ENCODE measurements at regions not wholly inside any gene's neighbourhood (a gene's known extent, or its start where the extent isn't known, plus 50 kb on each side); places are given as distances from the start of the nearest gene placed in this dataset.

- no peak for DNase-seq
Observed at GRCh38 chr3:40997711-40998519, 201.4 kb upstream of the CTNNB1 start.

DNA sequence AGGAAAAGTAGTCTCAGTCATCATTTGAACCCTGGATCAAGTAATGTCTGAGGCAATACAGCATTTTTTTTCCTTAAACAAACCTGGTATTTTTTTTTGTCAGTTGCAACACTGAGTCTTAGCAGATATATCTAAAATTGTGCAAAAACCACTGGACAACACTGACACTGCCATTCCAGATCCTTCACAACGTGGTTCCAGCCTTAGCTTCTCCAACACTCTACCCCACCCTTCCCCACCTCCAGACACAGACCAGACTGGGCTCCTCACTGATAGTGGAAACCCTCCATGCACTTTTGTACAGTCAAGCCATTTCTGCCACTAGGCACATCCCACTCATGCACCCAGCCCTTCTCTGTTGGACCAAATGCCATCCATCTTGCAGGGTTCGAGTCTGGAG is 199.6 kb upstream of the CTNNB1 start:
- no peak for DNase-seq

GRCh38 chr3:41000471-41000870 is 198.8 kb upstream of the CTNNB1 start:
- no peak for DNase-seq

GRCh38 chr3:41001556-41001955 is 197.7 kb upstream of the CTNNB1 start:
- no peak for DNase-seq

DNA sequence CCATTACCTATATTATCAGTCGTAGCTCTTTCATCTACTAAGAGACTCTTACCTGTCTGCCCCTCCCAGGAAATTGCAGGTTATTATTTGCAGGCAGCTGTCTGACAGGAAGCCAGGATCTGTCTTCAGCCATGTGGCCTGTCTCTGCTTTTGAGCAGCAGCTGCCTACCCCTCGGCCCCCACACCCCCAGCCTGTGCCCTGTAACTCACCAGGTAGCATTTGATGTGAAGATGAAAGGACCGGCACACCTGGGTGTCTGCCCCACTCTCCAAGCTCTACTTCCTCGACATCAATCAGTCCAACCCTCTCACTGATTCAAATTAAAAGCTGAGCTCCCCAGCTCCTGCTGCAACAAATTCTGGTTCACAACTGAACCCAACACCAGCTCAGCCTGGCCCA is 197.2 kb upstream of the CTNNB1 start:
- DNase-seq, result no peak

- DNase-seq, result no peak
Observed at GRCh38 chr3:41007399-41007798, 191.9 kb upstream of the CTNNB1 start.

- DNase-seq, result no peak
Observed at GRCh38 chr3:41011854-41012253, 187.5 kb upstream of the CTNNB1 start.

DNA sequence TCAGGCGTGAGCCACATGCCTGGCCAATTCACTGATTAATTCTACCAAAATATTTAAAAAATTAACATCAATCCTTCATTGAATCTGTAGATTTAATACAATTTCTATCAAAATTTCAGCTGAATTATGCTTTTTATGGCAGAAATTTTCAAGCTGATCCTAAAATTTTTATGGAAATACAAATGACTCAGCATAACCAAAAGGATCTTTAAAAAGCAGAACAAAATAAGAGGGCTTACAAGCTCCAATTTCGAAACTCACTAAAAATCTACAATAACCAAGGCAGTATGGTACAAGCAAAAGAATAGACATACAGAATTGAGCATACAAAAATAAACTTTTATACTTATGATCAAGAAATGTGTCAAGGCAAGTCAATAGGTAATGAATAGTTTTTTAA is 180.4 kb upstream of the CTNNB1 start:
- DNase-seq, result no peak

DNA sequence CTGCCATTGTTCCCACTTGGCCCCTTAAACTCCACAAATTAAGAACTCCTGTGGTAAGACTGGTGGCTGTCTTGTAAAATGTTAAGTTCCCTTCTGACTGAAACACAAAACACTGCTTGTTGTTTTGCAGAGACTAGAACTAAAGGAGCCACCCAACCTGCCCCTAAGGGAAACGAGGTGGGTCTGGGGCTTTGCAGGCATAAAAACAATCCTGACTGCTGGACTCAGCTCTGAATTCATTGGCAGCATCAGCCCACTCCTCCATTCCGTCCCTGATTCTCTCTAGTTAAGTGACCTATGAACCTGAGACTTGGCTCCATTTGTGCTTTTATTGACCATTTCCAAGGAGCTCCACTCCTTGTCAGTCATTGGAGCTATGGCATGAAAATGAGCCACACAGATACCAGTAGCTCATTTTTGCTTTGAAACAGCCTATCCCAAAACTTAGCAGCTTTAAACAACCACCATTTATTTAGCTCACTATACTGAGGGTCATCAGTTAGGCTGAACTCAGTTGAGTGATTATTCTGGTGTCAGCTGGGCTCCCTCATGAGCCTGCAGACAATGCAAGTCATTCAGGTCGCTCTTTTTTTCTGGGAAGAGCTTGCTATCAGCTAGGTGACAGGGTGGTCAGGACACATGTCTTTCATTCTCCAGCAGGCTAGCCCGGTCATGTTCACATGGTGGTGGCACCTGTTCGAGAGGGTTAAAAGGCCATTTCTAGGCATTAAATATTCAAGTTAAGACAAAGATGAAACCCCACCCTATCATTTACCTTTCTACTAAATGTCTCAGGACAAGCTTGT is 175.1 kb upstream of the CTNNB1 start:
- DNase-seq, result no peak

DNA sequence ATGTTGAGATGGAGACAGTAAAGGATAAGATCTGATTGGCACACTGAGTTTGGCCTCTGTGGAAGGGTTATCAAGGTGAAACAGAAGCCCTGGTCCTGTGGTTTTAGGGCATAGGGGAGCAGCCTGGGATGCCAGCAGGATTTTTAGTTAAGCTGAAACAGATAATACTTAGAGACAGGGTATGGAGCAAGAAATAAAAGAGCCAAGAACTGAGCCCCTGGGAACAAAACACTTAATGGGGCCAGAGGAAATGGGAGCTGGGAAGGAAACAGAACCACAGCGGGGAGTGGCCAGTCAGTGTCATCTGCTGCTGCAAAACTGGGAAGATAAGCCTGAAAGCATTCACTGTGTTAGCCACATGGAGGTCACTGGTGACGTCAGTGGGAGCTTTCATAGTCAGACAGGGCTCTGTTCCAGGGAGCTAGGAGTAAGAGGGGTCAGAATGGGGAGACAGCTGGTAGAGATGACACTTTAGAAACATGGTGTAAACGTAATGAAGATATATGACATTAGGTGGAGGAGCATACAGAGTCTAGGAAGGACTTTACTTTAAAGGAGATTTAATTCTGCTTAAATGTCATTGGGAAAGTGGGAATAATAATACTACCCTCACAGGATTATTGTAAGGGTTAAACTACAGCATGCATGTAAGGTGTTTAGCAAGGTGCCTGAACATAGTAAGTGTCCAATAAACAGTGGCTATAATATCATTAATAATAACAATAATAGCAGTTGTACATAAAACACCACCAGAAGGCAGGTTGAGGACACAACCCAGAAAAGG is 172.7 kb upstream of the CTNNB1 start:
- no peak for DNase-seq

- no peak for DNase-seq
Observed at GRCh38 chr3:41029356-41029755, 169.9 kb upstream of the CTNNB1 start.

DNA sequence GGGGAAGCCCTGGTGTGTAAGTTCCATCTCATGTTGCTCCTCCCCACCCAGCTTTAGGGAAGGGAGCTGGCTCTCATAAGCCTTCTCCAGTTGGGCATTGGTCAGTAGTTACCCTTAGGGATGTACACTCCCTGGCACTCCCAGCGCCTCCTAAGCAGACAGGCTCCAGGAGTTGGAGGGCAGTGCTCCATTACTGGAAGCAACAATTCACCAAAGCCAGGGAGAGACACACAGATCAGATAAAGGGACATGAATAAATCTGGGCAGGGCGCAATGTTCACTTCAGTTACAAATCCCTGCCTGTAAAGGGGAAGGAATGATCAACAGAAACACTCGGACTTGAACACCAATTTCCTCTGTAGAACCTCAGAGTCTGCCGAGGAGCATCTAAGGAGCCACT is 169.1 kb upstream of the CTNNB1 start:
- no peak for DNase-seq

DNA sequence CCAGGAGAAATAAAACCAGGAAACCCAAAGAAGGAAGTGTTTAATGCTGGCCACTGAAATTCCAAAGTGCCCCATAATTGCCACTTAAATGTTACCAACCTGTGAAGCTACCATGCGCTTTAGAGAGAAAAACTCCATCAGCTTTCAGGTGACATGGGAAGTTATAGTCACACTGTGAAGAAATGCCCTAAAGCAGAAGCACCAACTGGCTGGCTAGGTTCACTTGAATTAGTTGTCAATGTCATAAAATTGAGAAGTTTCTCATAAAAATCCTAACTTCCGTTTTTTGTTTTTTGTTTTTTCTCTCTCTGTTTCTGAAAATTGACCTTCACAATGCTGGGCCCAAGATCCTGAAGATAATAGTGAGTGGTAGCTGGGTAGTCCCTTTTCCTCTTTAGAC is 167.9 kb upstream of the CTNNB1 start:
- DNase-seq, result no peak

GRCh38 chr3:41033956-41034519 is 165.3 kb upstream of the CTNNB1 start:
- no peak for DNase-seq

DNA sequence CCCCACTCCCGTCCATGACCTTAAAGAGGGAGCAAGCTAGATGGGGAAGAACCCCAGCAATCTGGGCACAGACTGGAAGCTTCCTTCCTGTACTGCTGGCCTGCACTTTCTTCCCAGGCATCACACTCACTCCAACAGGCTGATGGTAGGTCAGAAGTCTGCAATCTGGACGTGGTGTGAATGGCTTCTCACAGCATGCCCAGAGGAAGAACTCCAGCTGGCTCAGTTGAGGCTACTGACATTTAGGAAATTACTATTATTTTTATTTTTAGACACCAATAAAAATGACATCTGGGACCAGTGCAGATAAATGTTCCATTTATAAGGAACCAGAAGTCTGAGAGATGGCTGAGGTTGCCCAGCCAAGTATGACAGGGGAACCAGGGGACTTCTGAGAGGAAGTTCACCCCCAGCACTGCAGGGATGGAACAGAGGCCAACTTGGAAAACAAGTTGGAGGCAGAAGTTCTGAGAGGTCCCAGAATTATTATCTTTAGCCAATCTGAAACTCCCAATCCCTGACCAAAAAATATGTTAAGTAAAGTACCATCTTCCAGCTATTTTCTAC is 163.8 kb upstream of the CTNNB1 start:
- no peak for DNase-seq

GRCh38 chr3:41037651-41038334 is 161.5 kb upstream of the CTNNB1 start:
- DNase-seq, result no peak

- no peak for DNase-seq
Observed at GRCh38 chr3:41040256-41040655, 159.0 kb upstream of the CTNNB1 start.

- DNase-seq, result no peak
Observed at GRCh38 chr3:41041462-41041861, 157.8 kb upstream of the CTNNB1 start.

DNA sequence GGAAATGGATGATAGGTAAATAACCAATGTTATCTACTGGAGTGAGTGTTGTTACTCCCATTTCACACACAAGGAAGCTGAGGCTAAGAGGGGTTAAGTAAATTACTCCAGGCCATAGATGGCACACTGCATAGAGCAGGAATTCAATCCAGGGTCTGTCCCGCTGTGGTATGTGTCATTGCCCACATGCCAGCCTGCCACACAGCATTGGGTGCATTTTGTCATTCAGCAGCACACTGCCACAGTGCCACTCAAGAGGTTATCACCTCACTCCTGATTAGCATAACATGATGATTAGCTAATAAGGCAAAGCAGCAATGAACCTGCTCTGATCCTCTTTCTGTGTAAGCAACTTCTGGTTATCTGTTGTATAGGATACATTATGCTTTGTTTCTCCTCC is 157.4 kb upstream of the CTNNB1 start:
- DNase-seq, result no peak

DNA sequence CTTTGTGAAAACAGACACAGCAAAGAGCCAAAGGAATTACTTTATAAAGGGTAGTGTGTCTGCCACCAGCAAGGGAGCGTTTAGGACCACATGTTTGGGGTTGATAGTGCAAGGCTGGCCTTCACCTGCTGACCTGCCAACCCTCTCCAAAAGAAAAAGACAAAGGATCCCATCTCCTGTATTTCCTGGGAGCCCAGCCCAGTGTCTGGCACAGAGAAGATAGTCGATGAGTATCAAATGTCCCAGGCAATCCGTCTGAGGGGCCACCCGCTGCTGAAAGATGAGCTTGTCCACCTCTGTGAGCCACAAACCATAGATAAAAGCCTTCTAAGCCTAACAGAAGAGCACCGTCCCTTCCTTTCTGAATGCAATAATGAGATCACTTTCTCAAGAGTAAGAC is 154.8 kb upstream of the CTNNB1 start:
- no peak for DNase-seq

- DNase-seq, result no peak
Observed at GRCh38 chr3:41045491-41045890, 153.8 kb upstream of the CTNNB1 start.

GRCh38 chr3:41050144-41050543 is 149.2 kb upstream of the CTNNB1 start:
- DNase-seq, result no peak

All from SIG-M5 (cell line).